OCI-LY1 (cell line): ENCODE measurements at regions not wholly inside any gene's neighbourhood (a gene's known extent, or its start where the extent isn't known, plus 50 kb on each side); places are given as distances from the start of the nearest gene placed in this dataset.

Experiments used
- H2AFZ ChIP-seq: fragments of 200-600 bp; sonication (generic), shearing (Covaris generic); 2 replicates; pipeline ENCODE4 v1.6.0; 2014; ENCODE audit warnings: antibody characterized with exemption, mild to moderate bottlenecking, low read length
- H3F3A ChIP-seq: fragments of 200-600 bp; sonication (generic), shearing (Covaris generic); 2 replicates; pipeline ENCODE4 v1.6.0; 2014; ENCODE audit warnings: mild to moderate bottlenecking, antibody characterized with exemption, low read length, moderate library complexity; ENCODE audit not compliant: insufficient read depth
- H3K27ac ChIP-seq: fragments of 200-600 bp; sonication (generic); 2 replicates; pipeline ENCODE4 v1.5.1; 2014; ENCODE audit warnings: low read length, mixed run types, mild to moderate bottlenecking, low read depth; ENCODE audit not compliant: poor library complexity, severe bottlenecking
- H3K27me3 ChIP-seq: fragments of 200-600 bp; sonication (generic); 2 replicates; pipeline ENCODE4 v1.6.0; 2014; ENCODE audit warnings: antibody characterized with exemption, mild to moderate bottlenecking, low read length, moderate library complexity; ENCODE audit not compliant: insufficient read depth
- H3K36me3 ChIP-seq: fragments of 200-600 bp; sonication (generic); 2 replicates; pipeline ENCODE4 v1.6.1; 2014; ENCODE audit warnings: mild to moderate bottlenecking, antibody characterized with exemption, low read length, moderate library complexity, mixed read lengths; ENCODE audit not compliant: insufficient read depth
- H3K4me1 ChIP-seq: fragments of 200-600 bp; sonication (generic); 2 replicates; pipeline ENCODE4 v1.5.1; 2014; ENCODE audit warnings: mild to moderate bottlenecking, low read length, moderate library complexity; ENCODE audit not compliant: insufficient read depth, severe bottlenecking
- H3K4me2 ChIP-seq: fragments of 200-600 bp; sonication (generic), shearing (Covaris generic); 2 replicates; pipeline ENCODE4 v1.6.1; 2014; ENCODE audit warnings: low read length
- H3K4me3 ChIP-seq: fragments of 200-600 bp; sonication (generic); 2 replicates; pipeline ENCODE4 v1.5.1; 2014; ENCODE audit warnings: low read length, low read depth, mild to moderate bottlenecking, mixed read lengths; ENCODE audit not compliant: poor library complexity, severe bottlenecking
- H3K79me2 ChIP-seq: fragments of 200-600 bp; shearing (Covaris generic); 2 replicates; pipeline ENCODE4 v1.6.1; 2016; ENCODE audit warnings: mixed run types, low read length, mixed read lengths; ENCODE audit not compliant: insufficient read depth
- H3K9ac ChIP-seq: fragments of 200-600 bp; sonication (generic), shearing (Covaris generic); 2 replicates; pipeline ENCODE4 v1.6.1; 2014; ENCODE audit warnings: mild to moderate bottlenecking, low read length, mixed read lengths
- H3K9me2 ChIP-seq: fragments of 200-600 bp; sonication (generic), shearing (Covaris generic); 2 replicates; pipeline ENCODE4 v1.6.1; 2014; ENCODE audit warnings: low read depth, mild to moderate bottlenecking, low read length, mixed read lengths
- H3K9me3 ChIP-seq: fragments of 200-600 bp; shearing (Covaris generic); 2 replicates; pipeline ENCODE4 v1.6.1; 2014; ENCODE audit warnings: low read length, mixed read lengths
- H4K20me1 ChIP-seq: fragments of 200-600 bp; sonication (generic), shearing (Covaris generic); 2 replicates; pipeline ENCODE4 v1.6.0; 2016; ENCODE audit warnings: mild to moderate bottlenecking, low read length; ENCODE audit not compliant: insufficient read depth
- CTCF ChIP-seq: fragments of 200-600 bp; sonication (generic), shearing (Covaris generic); IDR thresholded peaks from 2 replicates; pipeline ENCODE4 v1.5.1; 2017; ENCODE audit warnings: mild to moderate bottlenecking, antibody characterized with exemption, low read length, moderate library complexity, mixed read lengths
- EZH2 ChIP-seq: fragments of 200-600 bp; sonication (generic), shearing (Covaris generic); IDR thresholded peaks from 2 replicates; pipeline ENCODE4 v1.8.0; 2017; ENCODE audit warnings: borderline replicate concordance, mixed run types, mild to moderate bottlenecking, antibody characterized with exemption, low read length, moderate library complexity, mixed read lengths

DNA sequence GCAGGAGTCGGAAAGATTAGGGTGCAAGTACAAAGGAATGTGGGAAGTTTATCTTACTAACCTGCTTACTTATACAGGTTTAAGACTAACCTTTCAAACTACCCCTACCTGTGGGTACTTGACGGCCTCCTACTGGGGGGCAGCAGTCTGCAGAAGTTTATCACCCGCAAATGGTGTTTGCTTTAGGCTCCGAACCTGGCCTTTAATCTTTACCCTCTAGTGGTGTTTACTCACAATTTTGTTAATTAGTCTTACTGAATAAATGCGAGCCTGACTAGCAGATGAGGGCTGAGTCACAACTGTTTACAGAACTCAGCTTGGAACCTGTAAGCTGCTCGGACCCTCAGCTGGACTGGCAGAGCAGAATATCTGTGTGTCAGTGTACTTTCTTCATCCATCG lies 204.2 kb upstream of the GPRIN3 start:
- TF ChIP-seq EZH2 (no peak), CTCF (no peak)
- Histone ChIP-seq H3K4me3 (no peak overlapping the region), H2AFZ (no peak overlapping the region), H3K9ac (no peak overlapping the region), H4K20me1 (no peaks in the 10 kb centered on the region), H3K36me3 (no peaks in the 10 kb centered on the region), H3K27me3 (no peaks in the 10 kb centered on the region), H3K27ac (no peak overlapping the region), H3K9me2 (no peaks in the 10 kb centered on the region), H3K79me2 (no peaks in the 10 kb centered on the region), H3F3A (no peaks in the 10 kb centered on the region), H3K9me3 (no peaks in the 10 kb centered on the region), H3K4me2 (no peak overlapping the region), H3K4me1 (no peaks in the 10 kb centered on the region)

- no peaks in the 10 kb centered on the region for H3K9me2 ChIP-seq
- H3K9ac ChIP-seq = no peak overlapping the region
- no peaks in the 10 kb centered on the region for H3K36me3 ChIP-seq
- no peaks in the 10 kb centered on the region for H3K9me3 ChIP-seq
- H4K20me1 ChIP-seq = no peaks in the 10 kb centered on the region
- H3K4me3 ChIP-seq = no peak overlapping the region
- no peaks in the 10 kb centered on the region for H3F3A ChIP-seq
- H2AFZ ChIP-seq = no peak overlapping the region
- no peaks in the 10 kb centered on the region for H3K27me3 ChIP-seq
- no peak overlapping the region for H3K4me2 ChIP-seq
- TF ChIP-seq CTCF = no peak
- TF ChIP-seq EZH2 = no peak
- H3K79me2 ChIP-seq = no peaks in the 10 kb centered on the region
- H3K4me1 ChIP-seq = no peaks in the 10 kb centered on the region
- H3K27ac ChIP-seq = no peak overlapping the region
Observed at GRCh38 chr4:89509708-89510281, 202.2 kb upstream of the GPRIN3 start.

DNA sequence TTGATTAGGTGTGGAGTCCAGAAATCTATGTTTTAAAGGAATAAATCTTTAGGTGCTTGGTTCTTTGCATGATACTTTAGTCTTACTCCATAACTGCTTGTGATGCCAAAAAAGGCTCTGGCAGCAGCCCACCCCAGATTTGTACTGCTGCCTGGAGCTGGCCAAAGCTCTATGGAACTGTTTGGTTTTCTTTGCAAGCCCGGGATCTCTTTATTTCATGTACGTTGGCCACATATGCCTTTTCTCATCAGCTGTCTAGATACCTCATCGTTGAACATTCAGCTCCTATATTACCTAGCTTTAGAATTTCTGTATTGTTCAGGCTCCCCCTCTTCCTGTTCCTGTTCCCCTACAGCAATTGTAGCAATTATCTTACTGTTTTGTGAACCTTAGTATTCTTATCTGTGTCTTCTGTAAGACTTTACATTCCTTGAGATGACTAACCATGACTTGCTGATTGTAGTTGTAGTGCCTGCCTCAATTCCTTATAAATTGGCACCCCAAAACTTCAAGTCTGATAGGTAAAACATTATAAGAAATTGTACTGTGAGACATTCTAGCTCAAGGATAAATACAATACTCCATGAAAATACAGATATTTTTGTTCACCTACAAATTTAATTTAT lies 199.4 kb upstream of the GPRIN3 start:
- Histone ChIP-seq H3K9me2 (no peaks in the 10 kb centered on the region), H3K27me3 (no peaks in the 10 kb centered on the region), H3K4me3 (no peak overlapping the region), H3K79me2 (no peaks in the 10 kb centered on the region), H3K9ac (no peak overlapping the region), H3K4me1 (no peaks in the 10 kb centered on the region), H4K20me1 (no peaks in the 10 kb centered on the region), H3K27ac (no peak overlapping the region), H2AFZ (no peak overlapping the region), H3K36me3 (no peaks in the 10 kb centered on the region), H3K9me3 (no peaks in the 10 kb centered on the region), H3F3A (no peaks in the 10 kb centered on the region), H3K4me2 (no peak overlapping the region)
- TF ChIP-seq CTCF (no peak), EZH2 (no peak)
